K562 (cell line): ENCODE measurements at regions not wholly inside any gene's neighbourhood (a gene's known extent, or its start where the extent isn't known, plus 50 kb on each side); places are given as distances from the start of the nearest gene placed in this dataset.

Experiments
- MAX ChIP-seq: sonication (generic); formaldehyde crosslinking; IDR thresholded peaks from 2 replicates; pipeline ENCODE4 v1.9.0; 2022; ENCODE audit warnings: mild to moderate bottlenecking, missing genetic modification reagents
- MNT ChIP-seq, 2 experiments: fragments of 450-650 bp; conservative IDR thresholded peaks; 2 replicates each; pipeline ENCODE4 v1.6.1; 2017; ENCODE audit warnings: mild to moderate bottlenecking in 2 of 2, moderate library complexity in 2 of 2
- REST ChIP-seq, 2 experiments: fragments of 450-650 bp; formaldehyde crosslinking in 1 of 2; IDR thresholded peaks; 2 replicates each; pipeline versions ENCODE4 v1.4.0 to v1.6.1; 2014 to 2020; ENCODE audit warnings: mild to moderate bottlenecking in 2 of 2, borderline replicate concordance in 1 of 2, low read depth in 1 of 2
- TEAD1 ChIP-seq, 2 experiments: fragments of 450-650 bp in 1 of 2; sonication (generic) in 1 of 2; formaldehyde crosslinking; IDR thresholded peaks; 2 replicates each; pipeline versions ENCODE4 v1.4.0 to v1.8.0; 2020 to 2022; ENCODE audit warnings: mild to moderate bottlenecking in 2 of 2, missing genetic modification reagents in 1 of 2

GRCh38 chr3:101128786-101129185 is 135.6 kb upstream of the ABI3BP start:
- TF ChIP-seq MAX (CRISPR knock-in tag), result no peak
- no peak for TF ChIP-seq MNT (conservative IDR thresholded peaks at IDR 0.05)
- TF ChIP-seq REST (IDR thresholded peaks at IDR 0.05; ENCODE audit: borderline replicate concordance), result no peak
- TF ChIP-seq REST (CRISPR knock-in tag; IDR thresholded peaks at IDR 0.05; ENCODE audit: low read depth), result no peak
- TF ChIP-seq TEAD1 (CRISPR knock-in tag; IDR thresholded peaks at IDR 0.05), result no peak
